ENCODE measurements at regions not wholly inside any gene's neighbourhood (a gene's known extent, or its start where the extent isn't known, plus 50 kb on each side); places are given as distances from the start of the nearest gene placed in this dataset.
"Not testable (repeated sequence)": the region's sequence is repeated elsewhere in the genome, so short reads cannot be mapped to it uniquely, and the experiment has no call there.

GRCh38 chr2:192718340-192718739 is 523.6 kb upstream of the TMEFF2 start:
- H3K9me3 ChIP-seq = no peaks in the 10 kb centered on the region
- DNase-seq = no peak
- TF ChIP-seq POLR2A (IDR thresholded peaks at IDR 0.05) = no peak
- TF ChIP-seq CTCF (IDR thresholded peaks at IDR 0.05) = no peak
- H3K4me1 ChIP-seq = no peaks in the 10 kb centered on the region
- 93 to 94% methylated on average over 3 of the region's 3 CpGs for WGBS, 2 donors
- no peak overlapping the region for H3K4me3 ChIP-seq (replicated peaks in 1 of 3)
- no peaks in the 10 kb centered on the region for H3K27me3 ChIP-seq
- no peaks in the 10 kb centered on the region for H3K36me3 ChIP-seq
- H3K27ac ChIP-seq = no peak overlapping the region
- intact Hi-C loops (cut with DNase I) = no loop called here

GRCh38 chr2:192700934-192701333 is 506.2 kb upstream of the TMEFF2 start:
- no peak for TF ChIP-seq POLR2A (IDR thresholded peaks at IDR 0.05)
- no peak for TF ChIP-seq CTCF (IDR thresholded peaks at IDR 0.05)
- 70 to 95% methylated on average over 2 of the region's 2 CpGs for WGBS, 2 donors
- H3K36me3 ChIP-seq = no peaks in the 10 kb centered on the region
- DNase-seq = no peak
- H3K9me3 ChIP-seq = no peaks in the 10 kb centered on the region
- H3K4me3 ChIP-seq (replicated peaks in 1 of 3) = no peak overlapping the region
- intact Hi-C loops (cut with DNase I) = no loop called here
- no peaks in the 10 kb centered on the region for H3K4me1 ChIP-seq
- no peaks in the 10 kb centered on the region for H3K27me3 ChIP-seq
- no peak overlapping the region for H3K27ac ChIP-seq

GRCh38 chr2:192697880-192698279 is 503.1 kb upstream of the TMEFF2 start:
- intact Hi-C loops (cut with DNase I) = no loop called here

GRCh38 chr2:192696857-192697256 is 502.1 kb upstream of the TMEFF2 start:
- WGBS, 2 donors = 85 to 86% methylated on average over 3 of the region's 3 CpGs
- DNase-seq = no peak
- Histone ChIP-seq H3K36me3 (no peaks in the 10 kb centered on the region), H3K9me3 (no peaks in the 10 kb centered on the region), H3K4me1 (no peaks in the 10 kb centered on the region), H3K27me3 (no peaks in the 10 kb centered on the region), H3K27ac (no peak overlapping the region), H3K4me3 (replicated peaks in 1 of 3) (no peak overlapping the region)
- intact Hi-C loops (cut with DNase I) = no loop called here
- TF ChIP-seq CTCF (IDR thresholded peaks at IDR 0.05) (no peak), POLR2A (IDR thresholded peaks at IDR 0.05) (no peak)

More at GRCh38 chr2:192697880-192698279, 503.1 kb upstream of the TMEFF2 start:
- Histone ChIP-seq H3K9me3 (no peaks in the 10 kb centered on the region), H3K27me3 (no peaks in the 10 kb centered on the region), H3K36me3 (no peaks in the 10 kb centered on the region), H3K4me3 (replicated peaks in 1 of 3) (no peak overlapping the region), H3K4me1 (no peaks in the 10 kb centered on the region), H3K27ac (no peak overlapping the region)
- TF ChIP-seq CTCF (IDR thresholded peaks at IDR 0.05) (no peak), POLR2A (IDR thresholded peaks at IDR 0.05) (no peak)
- no peak for DNase-seq
- 87 to 95% methylated on average over 5 of the region's 5 CpGs for WGBS, 2 donors

GRCh38 chr2:192687015-192687414 is 492.3 kb upstream of the TMEFF2 start:
- no peak for TF ChIP-seq CTCF (IDR thresholded peaks at IDR 0.05)
- TF ChIP-seq POLR2A (IDR thresholded peaks at IDR 0.05) = no peak
- Histone ChIP-seq H3K4me3 (replicated peaks in 1 of 3) (no peak overlapping the region), H3K9me3 (no peaks in the 10 kb centered on the region), H3K27ac (no peak overlapping the region), H3K27me3 (no peaks in the 10 kb centered on the region), H3K4me1 (no peaks in the 10 kb centered on the region), H3K36me3 (no peaks in the 10 kb centered on the region)
- WGBS, 2 donors = 68 to 70% methylated on average over 3 of the region's 3 CpGs
- DNase-seq = no peak
- intact Hi-C loops (cut with DNase I) = no loop called here

- H3K27ac ChIP-seq; intact Hi-C loops (cut with DNase I); H3K27me3 ChIP-seq; H3K36me3 ChIP-seq; H3K4me3 ChIP-seq (replicated peaks in 1 of 3); H3K9me3 ChIP-seq; H3K4me1 ChIP-seq; DNase-seq: not testable (repeated sequence)
- WGBS, 2 donors = 95% methylated on average over 27 of the region's 27 CpGs
Observed at GRCh38 chr2:192682511-192682910, 487.8 kb upstream of the TMEFF2 start.
